ENCODE measurements at regions not wholly inside any gene's neighbourhood (a gene's known extent, or its start where the extent isn't known, plus 50 kb on each side); places are given as distances from the start of the nearest gene placed in this dataset.
A peak's percentile ranks its signal among the peaks of the same experiment; 100 is the strongest.
"Not testable (repeated sequence)": the region's sequence is repeated elsewhere in the genome, so short reads cannot be mapped to it uniquely, and the experiment has no call there.

GRCh38 chr17:27365329-27365945 is 71.5 kb downstream of the WSB1 start:
- DNase-seq = not testable (repeated sequence)

GRCh38 chr17:27366437-27366836 is 72.5 kb downstream of the WSB1 start:
- no peak for DNase-seq

- DNase-seq = no peak
Observed at GRCh38 chr17:27367121-27367981, 73.4 kb downstream of the WSB1 start.

GRCh38 chr17:27368151-27368795 is 74.4 kb downstream of the WSB1 start:
- DNase-seq = no peak

- no peak for DNase-seq
Observed at GRCh38 chr17:27368980-27369379, 75.1 kb downstream of the WSB1 start.

GRCh38 chr17:27370776-27371175 is 76.9 kb downstream of the WSB1 start:
- DNase-seq = no peak

- DNase-seq = not testable (repeated sequence)
Observed at GRCh38 chr17:27373695-27374094, 79.8 kb downstream of the WSB1 start.

- DNase-seq = no peak
Observed at GRCh38 chr17:27376637-27377547, 79.4 kb upstream of the KSR1 start.

GRCh38 chr17:27378482-27379175 is 77.6 kb upstream of the KSR1 start:
- no peak for DNase-seq

GRCh38 chr17:27379888-27380533 is 76.2 kb upstream of the KSR1 start:
- DNase-seq = no peak

GRCh38 chr17:27380551-27380950 is 75.7 kb upstream of the KSR1 start:
- no peak for DNase-seq

GRCh38 chr17:27381007-27381501 is 75.2 kb upstream of the KSR1 start:
- DNase-seq = peak; percentile 87

- no peak for DNase-seq
Observed at GRCh38 chr17:27382025-27382424, 74.2 kb upstream of the KSR1 start.

GRCh38 chr17:27384261-27384701 is 72.0 kb upstream of the KSR1 start:
- no peak for DNase-seq

- no peak for DNase-seq
Observed at GRCh38 chr17:27384726-27385125, 71.5 kb upstream of the KSR1 start.

GRCh38 chr17:27385626-27386025 is 70.6 kb upstream of the KSR1 start:
- no peak for DNase-seq

GRCh38 chr17:27386206-27387075 is 69.8 kb upstream of the KSR1 start:
- no peak for DNase-seq

GRCh38 chr17:27389542-27390140 is 66.6 kb upstream of the KSR1 start:
- no peak for DNase-seq

- DNase-seq = no peak
Observed at GRCh38 chr17:27390540-27390939, 65.7 kb upstream of the KSR1 start.

GRCh38 chr17:27391427-27391826 is 64.8 kb upstream of the KSR1 start:
- no peak for DNase-seq
